ENCODE measurements at regions not wholly inside any gene's neighbourhood (a gene's known extent, or its start where the extent isn't known, plus 50 kb on each side); places are given as distances from the start of the nearest gene placed in this dataset.

GRCh38 chr3:144084929-144085328 lies 113.3 kb downstream of the DIPK2A start:
- no peaks in the 10 kb centered on the region for H3K9me3 ChIP-seq (ENCODE audit: insufficient read depth, low read depth, low read length)
- H2BK120ac ChIP-seq (ENCODE audit: insufficient read depth, low read length, poor library complexity) = no peak overlapping the region
- no peak overlapping the region for H3K4me2 ChIP-seq (ENCODE audit: low read length)
- no peak overlapping the region for H3K18ac ChIP-seq (ENCODE audit: low read length)
- no peak overlapping the region for H2BK12ac ChIP-seq (ENCODE audit: low read length)
- H3K79me1 ChIP-seq (ENCODE audit: low read length) = no peaks in the 10 kb centered on the region
- no peak overlapping the region for H4K12ac ChIP-seq (ENCODE audit: low read depth, low read length)
- no peaks in the 10 kb centered on the region for H3K36me3 ChIP-seq (ENCODE audit: control insufficient read depth in 1 of 2, insufficient read depth in 2 of 2, low read length in 2 of 2)
- H3K79me2 ChIP-seq (ENCODE audit: control insufficient read depth, insufficient read depth, low read length, poor library complexity) = no peaks in the 10 kb centered on the region
- no peak overlapping the region for H4K91ac ChIP-seq (ENCODE audit: low read depth, low read length)
- WGBS (ENCODE audit: extremely low coverage, insufficient coverage, insufficient read length) = no CpG with 5 or more reads among the region's 2 CpGs
- no peak overlapping the region for H3K23ac ChIP-seq (ENCODE audit: low read length)
- no peak overlapping the region for H3K14ac ChIP-seq (ENCODE audit: low read length)
- H3K4ac ChIP-seq (ENCODE audit: low read depth, low read length) = no peak overlapping the region
- no peak overlapping the region for H2BK5ac ChIP-seq (ENCODE audit: low read depth, low read length, poor library complexity)
- H2AFZ ChIP-seq (ENCODE audit: insufficient read depth, low read length, poor library complexity) = no peak overlapping the region
- no peak overlapping the region for H4K8ac ChIP-seq (ENCODE audit: low read depth, low read length)
- H3K9ac ChIP-seq (ENCODE audit: low read length) = no peak overlapping the region
- no peak overlapping the region for H3K27ac ChIP-seq (ENCODE audit: low read depth, low read length)
- DNase-seq = no peak
- no peak overlapping the region for H3K4me3 ChIP-seq (ENCODE audit: low read depth, low read length)
- no peaks in the 10 kb centered on the region for H3K27me3 ChIP-seq (ENCODE audit: insufficient read depth, low read length)
- H2AK5ac ChIP-seq (ENCODE audit: low read length) = no peak overlapping the region
- no peaks in the 10 kb centered on the region for H3K4me1 ChIP-seq (ENCODE audit: control insufficient read depth in 1 of 2, insufficient read depth in 2 of 2, low read length in 2 of 2)

DNA sequence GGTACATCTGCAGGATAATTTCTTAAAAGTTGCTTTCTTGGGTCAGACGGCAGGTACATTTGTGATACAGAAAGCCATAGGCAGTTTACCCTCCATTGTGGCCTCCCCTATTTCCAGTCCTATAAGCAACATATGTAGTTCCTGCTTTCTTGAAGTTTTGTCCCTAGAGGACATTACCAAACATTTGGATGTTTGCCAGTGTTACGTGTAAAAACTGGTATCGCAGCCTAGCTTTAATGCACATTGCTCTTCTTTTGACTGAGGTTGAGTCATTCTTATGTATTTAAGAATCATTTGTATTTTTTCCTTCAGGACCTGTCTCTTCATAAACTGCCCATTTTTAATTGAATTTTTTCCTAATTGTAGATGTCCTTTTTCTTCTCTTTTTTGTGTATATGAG lies 114.3 kb downstream of the DIPK2A start:
- Histone ChIP-seq H3K18ac (ENCODE audit: low read length) (no peak overlapping the region), H3K14ac (ENCODE audit: low read length) (no peak overlapping the region), H4K8ac (ENCODE audit: low read depth, low read length) (no peak overlapping the region), H3K79me1 (ENCODE audit: low read length) (no peaks in the 10 kb centered on the region), H3K23ac (ENCODE audit: low read length) (no peak overlapping the region), H2BK12ac (ENCODE audit: low read length) (no peak overlapping the region), H3K27me3 (ENCODE audit: insufficient read depth, low read length) (no peaks in the 10 kb centered on the region), H3K4ac (ENCODE audit: low read depth, low read length) (no peak overlapping the region), H4K12ac (ENCODE audit: low read depth, low read length) (no peak overlapping the region), H3K4me1 (ENCODE audit: control insufficient read depth in 1 of 2, insufficient read depth in 2 of 2, low read length in 2 of 2) (no peaks in the 10 kb centered on the region), H3K4me2 (ENCODE audit: low read length) (no peak overlapping the region), H3K9me3 (ENCODE audit: insufficient read depth, low read depth, low read length) (no peaks in the 10 kb centered on the region), H3K9ac (ENCODE audit: low read length) (no peak overlapping the region), H3K27ac (ENCODE audit: low read depth, low read length) (no peak overlapping the region), H2AK5ac (ENCODE audit: low read length) (no peak overlapping the region), H4K91ac (ENCODE audit: low read depth, low read length) (no peak overlapping the region), H3K36me3 (ENCODE audit: control insufficient read depth in 1 of 2, insufficient read depth in 2 of 2, low read length in 2 of 2) (no peaks in the 10 kb centered on the region), H3K4me3 (ENCODE audit: low read depth, low read length) (no peak overlapping the region), H2AFZ (ENCODE audit: insufficient read depth, low read length, poor library complexity) (no peak overlapping the region), H2BK5ac (ENCODE audit: low read depth, low read length, poor library complexity) (no peak overlapping the region), H3K79me2 (ENCODE audit: control insufficient read depth, insufficient read depth, low read length, poor library complexity) (no peaks in the 10 kb centered on the region), H2BK120ac (ENCODE audit: insufficient read depth, low read length, poor library complexity) (no peak overlapping the region)
- DNase-seq = peak in 1 of 2 donors; percentile 7
- no CpG with 5 or more reads among the region's 3 CpGs for WGBS (ENCODE audit: extremely low coverage, insufficient coverage, insufficient read length)

GRCh38 chr3:144096016-144096415 lies 124.4 kb downstream of the DIPK2A start:
- Histone ChIP-seq H3K4me3 (ENCODE audit: low read depth, low read length) (no peak overlapping the region), H3K9ac (ENCODE audit: low read length) (no peak overlapping the region), H3K79me2 (ENCODE audit: control insufficient read depth, insufficient read depth, low read length, poor library complexity) (no peaks in the 10 kb centered on the region), H3K27ac (ENCODE audit: low read depth, low read length) (no peak overlapping the region), H2BK5ac (ENCODE audit: low read depth, low read length, poor library complexity) (no peak overlapping the region), H3K36me3 (ENCODE audit: control insufficient read depth in 1 of 2, insufficient read depth in 2 of 2, low read length in 2 of 2) (no peaks in the 10 kb centered on the region), H2AK5ac (ENCODE audit: low read length) (no peak overlapping the region), H3K9me3 (ENCODE audit: insufficient read depth, low read depth, low read length) (peaks cover 11% of the 10 kb centered on the region), H4K8ac (ENCODE audit: low read depth, low read length) (no peak overlapping the region), H4K91ac (ENCODE audit: low read depth, low read length) (no peak overlapping the region), H2AFZ (ENCODE audit: insufficient read depth, low read length, poor library complexity) (no peak overlapping the region), H3K23ac (ENCODE audit: low read length) (no peak overlapping the region), H3K4me2 (ENCODE audit: low read length) (no peak overlapping the region), H3K18ac (ENCODE audit: low read length) (no peak overlapping the region), H2BK120ac (ENCODE audit: insufficient read depth, low read length, poor library complexity) (no peak overlapping the region), H4K12ac (ENCODE audit: low read depth, low read length) (no peak overlapping the region), H3K14ac (ENCODE audit: low read length) (no peak overlapping the region), H3K4ac (ENCODE audit: low read depth, low read length) (no peak overlapping the region), H3K79me1 (ENCODE audit: low read length) (no peaks in the 10 kb centered on the region), H2BK12ac (ENCODE audit: low read length) (no peak overlapping the region), H3K27me3 (ENCODE audit: insufficient read depth, low read length) (no peaks in the 10 kb centered on the region), H3K4me1 (ENCODE audit: control insufficient read depth in 1 of 2, insufficient read depth in 2 of 2, low read length in 2 of 2) (no peaks in the 10 kb centered on the region)
- WGBS (ENCODE audit: extremely low coverage, insufficient coverage, insufficient read length) = no CpG with 5 or more reads among the region's 3 CpGs
- DNase-seq = no peak

- Histone ChIP-seq H2AK5ac (ENCODE audit: low read length) (no peak overlapping the region), H3K23ac (ENCODE audit: low read length) (no peak overlapping the region), H3K27ac (ENCODE audit: low read depth, low read length) (no peak overlapping the region), H3K14ac (ENCODE audit: low read length) (no peak overlapping the region), H4K91ac (ENCODE audit: low read depth, low read length) (no peak overlapping the region), H3K9me3 (ENCODE audit: insufficient read depth, low read depth, low read length) (peaks cover 11% of the 10 kb centered on the region), H3K79me1 (ENCODE audit: low read length) (no peaks in the 10 kb centered on the region), H4K12ac (ENCODE audit: low read depth, low read length) (no peak overlapping the region), H3K79me2 (ENCODE audit: control insufficient read depth, insufficient read depth, low read length, poor library complexity) (no peaks in the 10 kb centered on the region), H2BK12ac (ENCODE audit: low read length) (no peak overlapping the region), H3K27me3 (ENCODE audit: insufficient read depth, low read length) (no peaks in the 10 kb centered on the region), H3K4me1 (ENCODE audit: control insufficient read depth in 1 of 2, insufficient read depth in 2 of 2, low read length in 2 of 2) (no peaks in the 10 kb centered on the region), H3K36me3 (ENCODE audit: control insufficient read depth in 1 of 2, insufficient read depth in 2 of 2, low read length in 2 of 2) (no peaks in the 10 kb centered on the region), H3K4me2 (ENCODE audit: low read length) (no peak overlapping the region), H3K4me3 (ENCODE audit: low read depth, low read length) (no peak overlapping the region), H2AFZ (ENCODE audit: insufficient read depth, low read length, poor library complexity) (no peak overlapping the region), H3K9ac (ENCODE audit: low read length) (no peak overlapping the region), H4K8ac (ENCODE audit: low read depth, low read length) (no peak overlapping the region), H2BK120ac (ENCODE audit: insufficient read depth, low read length, poor library complexity) (no peak overlapping the region), H3K4ac (ENCODE audit: low read depth, low read length) (no peak overlapping the region), H3K18ac (ENCODE audit: low read length) (no peak overlapping the region), H2BK5ac (ENCODE audit: low read depth, low read length, poor library complexity) (no peak overlapping the region)
- DNase-seq = no peak
- no CpG with 5 or more reads among the region's 2 CpGs for WGBS (ENCODE audit: extremely low coverage, insufficient coverage, insufficient read length)
Observed at GRCh38 chr3:144097163-144097562, 125.5 kb downstream of the DIPK2A start.
